CD4-positive, alpha-beta T cell treated with Interleukin-12 subunit alpha and Interleukin-12 subunit beta, for 1 hour (primary cell): ENCODE measurements at regions not wholly inside any gene's neighbourhood (a gene's known extent, or its start where the extent isn't known, plus 50 kb on each side); places are given as distances from the start of the nearest gene placed in this dataset.
A peak's percentile ranks its signal among the peaks of the same experiment; 100 is the strongest.
"Not testable (repeated sequence)": the region's sequence is repeated elsewhere in the genome, so short reads cannot be mapped to it uniquely, and the experiment has no call there.

ENCODE experiments used
- DNase-seq: peaks from one replicate; pipeline ENCODE4 v3.0.0-alpha.2; 2020

- DNase-seq: no peak
Observed at GRCh38 chr1:172717722-172718465, 59.0 kb downstream of the FASLG start.

DNA sequence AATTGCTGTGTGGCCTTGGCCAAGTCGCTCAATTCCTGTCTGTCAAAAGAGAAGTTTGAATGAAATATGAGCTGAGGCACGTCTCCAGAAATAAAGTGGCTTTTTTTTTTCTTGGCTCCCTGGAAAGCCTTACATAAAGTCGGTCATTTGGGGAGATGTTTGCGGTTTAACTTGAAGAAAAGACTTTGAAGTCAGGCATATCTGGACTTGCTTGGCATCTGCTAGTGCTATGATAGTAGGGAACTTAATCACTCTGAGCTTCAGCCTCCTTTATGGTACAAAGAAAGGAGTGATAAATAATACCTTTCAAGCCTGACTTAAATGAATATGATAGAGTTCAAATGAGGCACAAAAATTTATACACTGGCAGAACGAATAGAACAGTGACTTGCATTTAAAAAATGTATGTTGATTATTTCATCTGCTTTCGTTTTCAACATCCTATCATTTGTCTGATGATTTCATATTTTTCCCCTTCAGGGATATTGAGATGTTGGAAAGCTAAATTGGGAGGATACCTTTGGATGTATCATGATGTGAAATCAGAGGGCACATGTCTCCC, 60.2 kb downstream of the FASLG start:
- DNase-seq: no peak

DNA sequence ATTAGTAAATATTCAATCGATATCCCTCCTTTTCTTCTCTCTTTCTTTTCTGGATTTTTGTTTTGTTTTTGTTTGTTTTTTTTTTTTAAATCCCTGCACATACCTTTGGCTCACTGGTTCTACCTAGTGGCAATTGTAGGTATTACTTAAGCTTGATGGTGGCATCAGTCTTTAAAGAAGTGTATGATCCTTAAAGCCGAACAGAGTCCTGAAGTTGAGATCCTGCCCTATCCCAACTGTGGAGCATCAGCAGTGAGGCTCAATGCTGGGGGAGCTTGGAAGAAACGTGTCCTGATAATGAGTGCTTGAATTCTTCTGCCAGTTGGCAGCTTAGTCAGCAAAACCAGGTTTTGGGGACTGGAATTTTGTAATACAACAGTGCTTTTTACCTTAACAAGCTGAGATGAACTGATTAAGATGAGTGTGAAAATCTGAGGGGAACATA, 60.8 kb downstream of the FASLG start:
- DNase-seq: peak; percentile 69

GRCh38 chr1:172720339-172720738, 61.4 kb downstream of the FASLG start:
- DNase-seq: no peak

DNA sequence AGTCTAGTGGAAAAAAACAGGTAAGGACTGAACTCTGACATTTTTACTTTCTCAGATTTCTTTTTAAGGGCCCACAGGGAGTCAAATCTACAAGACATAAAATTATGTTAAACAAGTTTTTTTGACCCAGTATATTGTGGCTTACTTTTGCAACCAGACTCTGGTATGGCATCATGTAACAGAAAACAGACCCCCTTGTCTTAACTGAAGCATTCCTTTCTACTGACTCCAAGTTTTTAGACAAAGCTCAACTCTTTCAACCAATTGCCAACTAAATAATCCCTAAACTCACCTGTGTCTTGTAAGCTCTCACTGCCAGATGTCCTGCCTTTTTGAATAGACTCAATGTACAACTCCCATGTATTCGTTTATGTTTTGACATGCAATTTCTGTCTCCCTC, 64.3 kb downstream of the FASLG start:
- DNase-seq: no peak

DNA sequence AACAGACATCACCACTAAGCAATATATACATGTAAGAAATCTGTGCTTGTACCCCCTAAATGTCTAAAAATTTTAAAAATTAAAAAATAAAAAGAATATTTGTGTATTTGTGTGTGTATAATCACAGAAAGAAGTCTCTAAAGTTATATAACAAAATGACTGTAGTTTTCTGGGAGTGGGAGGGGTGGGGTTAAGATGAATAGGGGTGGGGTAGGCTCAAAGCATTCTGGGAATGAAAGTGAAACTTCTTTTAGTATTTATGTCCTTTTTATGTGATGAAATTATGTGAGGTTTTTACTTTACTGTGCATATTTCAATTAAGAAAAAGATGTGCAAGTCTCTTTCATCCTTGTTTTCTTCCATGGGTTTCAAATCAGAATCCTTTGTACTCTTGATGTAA, 65.3 kb downstream of the FASLG start:
- no peak for DNase-seq

DNA sequence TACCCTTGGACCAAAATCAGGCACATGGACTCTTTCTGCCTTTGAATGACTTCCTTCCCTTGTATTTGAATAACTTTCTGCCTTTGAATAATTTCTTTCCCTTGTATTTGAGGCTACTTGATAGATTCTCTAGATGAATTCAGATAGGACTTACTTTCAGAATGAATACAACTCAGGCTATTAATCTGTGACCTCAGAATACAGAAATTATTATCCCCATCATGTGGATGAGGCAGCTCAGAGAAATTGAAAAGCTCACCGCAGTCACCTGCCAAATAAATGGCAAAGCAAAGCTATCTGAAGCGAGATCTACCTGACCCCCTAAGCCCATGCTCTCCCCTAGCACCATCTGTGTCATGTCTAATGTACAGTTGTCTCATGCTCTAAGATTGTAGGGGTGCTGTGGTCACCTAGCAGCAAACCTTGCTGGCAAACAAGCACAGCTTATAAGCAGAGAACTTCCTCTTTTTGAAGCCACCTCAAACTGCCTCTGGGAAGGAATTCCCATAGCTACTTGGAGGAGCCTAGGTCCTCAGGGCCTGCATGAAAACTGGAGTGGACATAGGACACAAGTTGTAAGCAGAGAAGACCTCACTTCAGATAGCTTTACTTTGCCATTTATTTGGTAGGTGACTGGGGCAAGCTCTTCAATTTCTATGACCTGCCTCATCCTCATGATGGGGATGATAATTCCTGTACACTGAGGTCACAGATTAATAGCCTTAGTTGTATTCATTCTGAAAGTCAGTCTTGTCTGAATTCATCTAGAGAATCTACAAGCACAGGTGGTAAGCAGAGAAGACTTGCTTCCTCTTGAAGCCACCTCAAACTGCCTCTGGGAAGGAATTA, 66.1 kb downstream of the FASLG start:
- no peak for DNase-seq

DNA sequence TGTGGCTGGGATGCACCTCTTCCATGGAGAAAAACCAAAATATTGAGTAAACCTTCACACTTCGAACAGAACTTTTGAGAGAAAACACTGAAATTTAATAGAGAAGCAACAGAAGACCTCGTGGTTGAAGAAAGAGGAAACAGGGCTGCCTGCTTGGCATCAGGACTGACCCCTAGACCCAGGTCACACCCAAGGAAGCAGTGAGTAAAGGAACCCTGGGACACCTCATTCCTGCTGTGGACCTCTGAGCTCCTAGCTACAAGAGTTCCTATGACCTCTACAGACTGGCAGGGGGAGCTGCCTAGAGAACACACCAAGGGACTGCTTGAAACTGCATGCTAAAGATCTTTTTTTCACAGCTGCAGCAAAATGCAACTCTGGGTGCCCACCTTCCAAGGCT, 67.8 kb downstream of the FASLG start:
- DNase-seq: no peak

- no peak for DNase-seq
Observed at GRCh38 chr1:172727275-172727857, 68.5 kb downstream of the FASLG start.

DNA sequence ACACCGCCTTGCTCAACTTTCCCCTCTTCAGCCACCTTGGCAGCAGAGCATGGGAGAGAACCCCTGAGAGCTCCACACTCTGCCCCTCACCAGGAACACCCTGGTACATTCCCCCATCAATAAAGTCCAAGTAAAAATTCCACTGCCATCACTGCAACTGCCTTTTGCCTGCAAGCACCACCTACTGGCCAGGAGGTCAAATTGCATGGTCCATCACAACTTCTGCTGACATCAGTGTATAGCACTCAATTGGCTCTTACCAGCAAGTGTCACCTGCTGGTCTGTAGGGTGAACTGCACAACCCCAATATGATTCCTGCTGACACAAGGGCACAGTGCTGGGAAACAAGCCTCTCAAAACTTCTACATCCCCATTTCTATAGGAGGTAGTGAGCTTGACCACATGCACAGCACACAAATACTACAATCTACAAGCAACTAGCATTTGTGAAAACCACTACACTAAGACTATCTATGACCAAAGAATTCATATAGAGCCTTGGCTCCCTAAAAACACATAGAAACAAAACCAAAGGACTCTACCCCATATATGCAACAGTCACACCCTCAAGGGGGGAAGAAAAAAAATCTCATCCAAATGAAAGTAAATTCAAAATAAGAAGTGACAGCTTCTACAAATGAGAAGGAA, 69.2 kb downstream of the FASLG start:
- peak; percentile 68 for DNase-seq

DNA sequence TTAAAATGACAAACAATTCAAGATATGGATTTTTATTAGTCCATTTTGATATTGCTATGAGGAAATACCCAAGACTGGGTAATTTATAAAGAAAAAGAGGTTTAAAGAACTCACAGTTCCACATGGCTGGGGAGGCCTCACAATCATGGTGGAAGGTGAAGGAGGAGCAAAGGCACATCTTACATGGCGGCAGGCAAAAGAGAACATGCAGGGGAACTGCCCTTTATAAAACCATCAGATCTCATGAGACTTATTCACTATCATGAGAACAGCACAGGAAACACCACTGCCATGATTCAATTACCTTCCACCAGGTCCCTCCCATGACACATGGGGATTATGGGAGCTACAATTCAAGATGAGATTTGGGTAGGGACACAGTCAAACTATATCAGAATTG, 69.8 kb downstream of the FASLG start:
- not testable (repeated sequence) for DNase-seq

DNA sequence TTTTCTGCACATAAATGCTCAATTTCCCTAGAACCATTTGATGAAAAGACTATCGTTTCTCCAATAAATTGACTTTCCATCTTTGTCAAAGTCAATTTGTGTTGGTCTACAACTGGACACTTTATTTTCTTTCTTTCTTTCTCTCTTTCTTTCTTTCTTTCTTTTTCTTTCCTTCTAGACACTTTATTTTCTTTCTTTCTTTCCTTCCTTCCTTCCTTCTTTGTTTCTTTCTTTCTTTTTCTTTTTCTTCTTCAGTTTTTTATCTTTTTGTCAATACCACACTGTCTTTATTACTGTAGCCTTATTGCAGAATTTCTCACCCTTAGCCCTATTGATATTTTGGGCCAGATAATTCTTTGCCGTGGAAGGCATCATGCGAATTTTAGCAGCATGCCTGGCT, 73.5 kb downstream of the FASLG start:
- DNase-seq: no peak

GRCh38 chr1:172733815-172734214, 74.9 kb downstream of the FASLG start:
- DNase-seq: no peak

DNA sequence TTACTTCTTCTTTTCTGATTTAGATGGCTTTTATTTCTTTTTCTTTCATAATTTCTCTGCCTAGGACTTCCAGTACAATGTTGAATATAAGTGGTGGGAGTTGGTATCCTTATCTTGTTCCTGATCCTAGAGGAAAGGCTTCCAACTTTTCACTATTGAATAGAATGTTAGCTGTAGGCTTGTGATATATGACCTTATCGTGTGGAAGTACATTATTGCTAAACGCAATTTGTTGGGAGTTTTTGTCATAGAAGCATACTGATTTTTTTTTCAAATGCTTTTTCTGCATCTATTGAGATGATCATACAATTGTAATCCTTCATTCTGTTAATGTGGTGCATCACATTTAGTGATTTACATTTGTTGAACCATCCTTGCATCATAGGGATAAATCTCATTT, 79.5 kb downstream of the FASLG start:
- DNase-seq: no peak

DNA sequence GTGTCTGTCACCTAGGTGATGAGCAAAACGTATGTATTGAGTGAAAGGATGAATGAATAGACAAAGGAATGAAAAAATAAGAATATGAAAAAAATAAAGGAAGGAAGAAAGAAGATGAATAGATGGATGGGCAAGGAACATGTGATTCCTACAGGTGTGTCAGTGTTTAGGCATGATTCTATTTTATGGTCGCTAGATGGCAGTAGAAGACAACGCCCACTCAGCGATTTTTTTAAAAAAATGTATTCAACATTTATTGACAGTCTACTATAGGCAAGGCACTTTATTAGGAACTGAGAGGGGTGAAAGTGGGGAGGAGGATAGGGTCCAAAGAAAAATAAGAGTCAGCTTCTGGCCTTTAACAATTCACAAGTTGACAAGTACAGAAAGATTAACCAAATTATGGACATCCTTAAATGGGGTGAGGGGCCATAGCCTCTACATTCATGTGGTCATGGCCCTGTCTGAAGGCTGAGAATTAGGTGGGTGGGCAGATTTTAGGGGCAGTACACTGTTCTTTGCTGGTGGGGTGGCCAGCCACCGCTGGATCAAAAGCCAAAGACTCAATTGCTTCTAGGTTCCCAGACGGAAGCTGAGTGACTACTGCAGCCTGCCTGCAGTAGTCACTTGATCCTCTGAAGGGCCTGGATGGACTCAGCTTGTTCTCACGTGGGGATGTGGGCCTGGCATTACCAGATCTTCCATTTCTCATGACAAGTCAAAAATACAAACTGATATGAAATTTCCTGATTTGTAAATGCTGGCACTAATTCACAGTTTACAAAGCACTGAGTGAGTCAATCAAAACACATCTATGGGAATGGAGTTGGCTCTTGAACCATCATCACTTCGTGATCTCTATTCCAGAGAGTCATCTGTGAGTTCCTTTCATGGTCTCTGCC, 83.9 kb downstream of the FASLG start:
- DNase-seq: peak; percentile 64

- DNase-seq: peak; percentile 70
Observed at GRCh38 chr1:172745014-172745413, 86.1 kb downstream of the FASLG start.

DNA sequence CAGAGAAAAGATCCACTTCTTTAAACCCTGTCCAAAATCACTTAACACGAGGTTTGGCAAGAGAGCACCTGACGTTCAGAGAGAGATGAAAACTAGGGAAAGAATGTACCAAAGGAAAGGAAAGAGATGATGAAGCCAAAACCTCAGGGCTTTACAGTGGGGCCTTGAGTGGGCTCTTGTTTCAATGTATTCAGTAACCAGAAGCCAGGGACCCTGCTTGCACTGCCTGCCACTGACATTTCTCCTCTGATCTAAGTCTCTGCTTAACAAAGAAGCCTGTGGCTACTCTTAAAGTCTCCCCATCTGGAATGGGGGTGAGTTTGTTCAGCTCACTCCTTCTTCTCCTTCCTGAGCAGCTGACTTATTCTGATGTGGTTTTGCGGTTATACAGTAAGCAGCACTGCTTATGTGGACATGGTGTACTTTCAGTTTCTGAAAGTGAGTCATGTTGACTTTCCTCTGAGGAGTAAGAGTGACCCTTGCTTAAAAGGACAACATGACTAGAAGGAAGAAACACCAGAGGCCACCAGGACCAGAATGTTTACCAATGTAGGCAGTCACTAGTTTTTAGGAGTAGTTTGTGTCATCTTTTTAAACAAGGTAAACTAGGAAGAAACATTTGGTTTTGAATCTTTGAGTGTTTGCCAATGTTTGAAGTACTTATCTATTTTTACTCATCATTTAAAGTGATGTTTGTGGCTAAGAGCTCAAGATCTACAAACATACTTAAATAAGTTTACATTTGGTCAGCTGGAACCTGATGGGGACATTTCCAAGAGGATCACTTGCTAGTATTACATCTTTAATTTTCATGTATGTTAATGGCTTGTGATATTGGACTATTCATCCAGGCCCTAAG, 87.4 kb downstream of the FASLG start:
- peak; percentile 77 for DNase-seq

DNA sequence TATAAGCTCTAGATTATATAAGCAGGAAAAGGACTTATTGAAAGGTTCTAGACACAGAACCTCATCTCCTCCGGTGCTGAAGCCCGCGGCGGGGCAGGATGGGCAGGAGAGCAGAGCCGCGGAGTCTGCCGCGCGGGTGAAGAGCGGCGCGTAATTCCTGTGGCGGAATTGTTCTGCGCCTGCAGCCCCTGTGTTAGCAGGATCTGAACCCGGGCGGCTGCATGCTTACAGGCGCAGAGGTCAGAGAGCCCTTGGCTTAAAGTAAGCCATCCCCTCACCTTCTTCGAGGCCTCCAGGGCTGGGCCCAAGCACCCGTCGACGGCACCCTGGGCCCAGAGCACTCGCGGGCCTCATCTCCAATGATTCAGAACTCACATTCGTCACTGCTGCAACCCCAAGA, 89.3 kb downstream of the FASLG start:
- DNase-seq: no peak

- DNase-seq: no peak
Observed at GRCh38 chr1:172751683-172752082, 92.8 kb downstream of the FASLG start.

- no peak for DNase-seq
Observed at GRCh38 chr1:172753964-172754363, 95.1 kb downstream of the FASLG start.

- DNase-seq: no peak
Observed at GRCh38 chr1:172754609-172755008, 95.7 kb downstream of the FASLG start.
